HG02973 (cell line): ENCODE measurements at regions not wholly inside any gene's neighbourhood (a gene's known extent, or its start where the extent isn't known, plus 50 kb on each side); places are given as distances from the start of the nearest gene placed in this dataset.

Experiments
- ATAC-seq: cut with Tn5 transposase; IDR thresholded peaks from one replicate; pipeline ENCODE4 v1.9.1; 2021; ENCODE audit warnings: moderate library complexity; ENCODE audit not compliant: unreplicated experiment

DNA sequence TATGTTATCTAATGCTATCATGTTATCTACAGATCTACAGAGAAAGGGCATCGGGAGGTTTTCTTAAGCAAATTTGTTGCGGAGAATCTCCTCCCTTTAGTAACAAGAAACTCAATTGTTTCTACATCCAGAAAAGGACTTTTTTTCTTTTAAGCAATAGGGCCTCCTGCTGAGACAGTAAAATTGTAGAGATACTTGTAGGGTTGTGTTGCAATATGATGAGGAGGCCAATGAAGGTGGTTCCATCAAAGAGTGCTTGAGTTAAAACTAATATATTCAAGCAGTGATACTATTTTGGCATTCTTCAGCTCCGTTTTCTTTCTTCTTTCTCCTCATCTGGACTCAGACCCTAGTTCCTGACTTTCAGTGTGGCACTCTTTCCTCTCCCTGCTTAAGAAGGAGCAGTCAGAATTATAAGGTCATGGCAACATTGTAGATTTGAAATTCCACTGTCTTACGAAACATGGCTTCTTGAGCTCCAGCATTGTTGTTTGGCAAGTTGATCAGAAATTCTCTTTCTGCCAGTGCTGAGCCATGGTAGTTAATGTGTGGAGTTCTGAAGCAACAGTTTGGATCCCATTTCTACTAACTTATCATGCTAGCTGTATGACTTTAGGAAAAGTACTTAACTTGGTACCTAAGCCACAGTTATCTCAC, 202.0 kb upstream of the SLC14A2 start:
- ATAC-seq = no peak

DNA sequence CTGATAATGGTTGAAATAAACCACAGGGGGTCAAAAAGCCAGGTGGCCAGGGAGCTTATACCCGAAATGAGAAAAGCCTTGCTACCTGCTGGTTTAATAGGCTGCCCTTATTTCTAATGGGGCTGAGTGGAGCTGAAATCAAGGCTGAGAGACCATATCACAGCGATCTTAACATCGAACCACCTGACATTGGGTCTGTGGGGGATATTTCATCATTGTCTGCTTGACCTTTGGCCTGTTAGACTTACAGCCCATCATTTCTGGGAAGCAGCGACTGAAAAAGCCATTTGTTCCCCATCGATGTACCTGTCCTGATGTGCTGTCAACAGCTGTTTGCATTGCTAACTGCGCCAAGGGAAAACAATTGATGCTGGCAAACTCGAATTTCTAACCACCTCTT, 199.7 kb upstream of the SLC14A2 start:
- no peak for ATAC-seq

DNA sequence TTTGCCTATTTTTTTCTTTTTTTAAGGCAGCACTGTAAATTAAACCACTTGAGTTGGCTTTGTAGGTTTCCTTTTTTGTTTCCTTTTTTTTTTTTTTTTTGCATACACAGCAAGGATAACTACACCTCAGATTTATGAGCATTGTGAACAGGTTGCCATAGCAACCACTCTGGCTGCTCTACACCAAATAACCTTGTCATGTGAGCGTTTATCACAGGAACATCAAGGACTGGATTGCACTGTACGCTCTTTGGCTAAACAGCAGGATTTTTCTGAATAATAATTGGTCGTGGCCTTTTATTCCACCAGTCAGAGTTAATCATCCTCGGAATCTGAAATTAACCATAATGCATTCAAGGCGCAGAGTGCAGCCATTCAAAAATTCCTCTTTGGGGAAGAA, 199.1 kb upstream of the SLC14A2 start:
- ATAC-seq = no peak

DNA sequence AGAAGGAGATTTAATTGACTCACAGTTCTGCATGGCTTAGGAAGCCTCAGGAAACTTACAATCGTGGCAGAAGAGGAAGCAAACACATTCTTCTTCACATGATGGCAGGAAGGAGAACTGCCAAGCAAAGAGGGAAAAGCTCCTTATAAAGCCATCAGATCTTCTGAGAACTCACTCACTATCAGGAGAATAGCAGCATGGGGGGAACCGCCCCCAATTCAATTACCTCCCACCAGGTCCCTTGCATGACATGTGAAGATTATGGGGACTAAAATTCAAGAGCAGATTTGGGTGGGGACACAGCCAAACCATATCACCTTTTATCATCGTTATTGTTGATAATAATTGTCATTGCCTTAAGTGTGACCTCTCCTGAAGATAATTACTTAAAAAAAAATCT, 197.9 kb upstream of the SLC14A2 start:
- no peak for ATAC-seq

DNA sequence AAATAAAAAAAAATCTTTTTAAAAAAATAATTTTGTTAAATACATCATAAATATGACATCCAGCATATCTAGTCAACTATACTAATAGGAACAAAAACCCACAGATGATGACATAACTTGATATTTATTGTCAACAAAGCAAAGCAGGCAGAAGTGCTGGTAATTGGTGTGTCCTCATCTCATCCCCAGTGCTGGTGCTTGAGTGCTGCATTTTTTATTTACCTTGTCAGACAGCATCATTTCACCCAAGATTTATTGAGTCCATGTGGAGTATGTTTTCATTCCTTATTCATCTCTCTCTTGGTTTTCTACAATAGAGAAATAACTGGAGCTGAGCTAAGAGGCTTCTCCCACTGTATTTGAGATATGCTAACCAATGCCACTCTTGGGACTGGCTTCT, 191.6 kb upstream of the SLC14A2 start:
- ATAC-seq = no peak

DNA sequence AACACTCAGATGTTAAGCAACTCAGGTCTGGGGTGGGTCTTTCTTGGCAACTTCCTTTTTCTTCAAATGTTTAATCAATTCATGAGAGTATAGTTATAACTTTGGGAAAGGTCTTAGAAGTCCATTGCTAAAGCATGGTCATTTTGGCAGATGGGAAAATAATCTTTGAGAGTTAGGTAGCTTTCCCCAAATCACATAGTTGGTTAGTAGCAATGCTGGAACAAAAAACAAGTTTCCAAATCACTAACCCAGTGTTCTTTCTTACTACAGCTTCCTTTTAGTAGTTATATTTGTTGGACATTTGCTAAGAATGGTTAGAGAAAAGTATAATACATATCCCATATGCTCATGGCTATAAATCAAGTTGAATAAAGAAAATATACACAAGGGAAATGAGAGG, 185.2 kb upstream of the SLC14A2 start:
- ATAC-seq = no peak

DNA sequence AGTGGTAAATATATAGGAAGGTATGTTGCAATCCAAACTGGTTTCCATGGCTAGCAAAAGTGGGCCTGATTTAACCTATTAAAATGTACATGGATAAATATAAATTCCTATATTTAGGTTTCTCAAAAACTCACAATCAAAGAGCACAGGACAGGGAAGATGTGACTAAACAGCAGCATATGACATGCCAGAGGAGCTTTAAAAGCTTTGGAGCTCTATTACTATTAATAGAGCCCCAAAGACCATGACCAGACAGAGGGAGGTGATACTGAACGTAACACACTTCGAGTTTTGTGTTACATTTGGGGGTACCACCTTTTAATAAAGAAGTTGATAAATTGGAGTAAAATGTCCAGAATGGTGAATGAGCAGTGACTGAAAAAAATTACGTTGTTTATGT, 179.5 kb upstream of the SLC14A2 start:
- ATAC-seq = no peak

DNA sequence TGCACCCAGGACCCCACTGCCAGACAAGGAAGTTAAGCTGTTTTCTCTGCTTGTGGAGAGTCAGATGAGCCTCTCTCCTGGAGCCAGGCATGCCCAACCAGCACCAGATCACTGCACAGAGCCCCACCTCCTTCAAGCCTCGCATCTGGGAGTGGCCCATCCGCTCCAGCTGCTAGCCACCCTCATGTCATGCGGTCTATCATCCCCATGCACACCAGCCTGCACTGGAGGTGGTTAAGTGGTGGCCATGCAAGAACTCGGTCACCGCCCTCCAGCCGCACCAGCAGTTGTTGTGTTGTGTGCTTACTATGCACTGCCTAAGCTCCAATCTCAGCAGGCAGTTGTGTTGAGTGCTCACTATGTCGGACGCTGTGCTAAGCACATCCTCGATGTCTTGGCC, 177.9 kb upstream of the SLC14A2 start:
- ATAC-seq = no peak

DNA sequence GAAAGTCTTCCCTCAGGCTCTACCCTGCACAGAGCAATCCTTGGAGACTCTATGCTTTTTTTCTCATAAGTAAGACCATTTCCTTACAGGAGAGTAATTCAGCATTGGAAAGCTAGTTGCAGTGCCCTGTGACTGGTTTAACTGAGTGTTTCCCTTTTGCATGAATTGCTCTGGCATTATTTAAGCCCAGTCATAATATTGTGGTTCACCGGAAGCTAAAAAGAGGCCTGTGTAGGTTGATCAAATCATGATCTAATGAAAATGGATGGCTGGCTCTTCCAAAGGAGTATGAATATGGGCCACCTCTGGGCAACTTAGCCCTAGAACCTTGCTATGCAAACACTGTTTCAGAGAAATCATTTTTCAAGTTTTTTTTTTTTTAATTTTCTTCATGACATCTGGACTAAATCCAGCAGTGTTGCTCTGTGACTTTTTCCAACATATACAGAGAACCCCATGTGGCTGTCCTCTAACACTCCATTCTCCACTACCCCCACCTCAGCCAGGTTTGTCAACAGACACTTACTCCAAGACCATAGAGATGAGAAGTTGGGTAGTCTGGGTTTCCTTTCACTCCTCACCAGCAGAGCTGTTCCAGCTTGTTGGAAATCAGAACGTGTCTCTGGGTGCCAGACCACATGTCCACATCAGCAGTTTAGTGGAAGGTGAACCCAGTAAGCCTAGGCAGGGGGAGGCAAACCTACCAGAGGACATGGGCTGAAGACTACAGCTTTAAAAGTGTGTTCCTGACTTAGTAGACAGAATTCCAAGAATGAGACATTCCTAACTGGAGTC, 175.2 kb upstream of the SLC14A2 start:
- ATAC-seq = no peak

DNA sequence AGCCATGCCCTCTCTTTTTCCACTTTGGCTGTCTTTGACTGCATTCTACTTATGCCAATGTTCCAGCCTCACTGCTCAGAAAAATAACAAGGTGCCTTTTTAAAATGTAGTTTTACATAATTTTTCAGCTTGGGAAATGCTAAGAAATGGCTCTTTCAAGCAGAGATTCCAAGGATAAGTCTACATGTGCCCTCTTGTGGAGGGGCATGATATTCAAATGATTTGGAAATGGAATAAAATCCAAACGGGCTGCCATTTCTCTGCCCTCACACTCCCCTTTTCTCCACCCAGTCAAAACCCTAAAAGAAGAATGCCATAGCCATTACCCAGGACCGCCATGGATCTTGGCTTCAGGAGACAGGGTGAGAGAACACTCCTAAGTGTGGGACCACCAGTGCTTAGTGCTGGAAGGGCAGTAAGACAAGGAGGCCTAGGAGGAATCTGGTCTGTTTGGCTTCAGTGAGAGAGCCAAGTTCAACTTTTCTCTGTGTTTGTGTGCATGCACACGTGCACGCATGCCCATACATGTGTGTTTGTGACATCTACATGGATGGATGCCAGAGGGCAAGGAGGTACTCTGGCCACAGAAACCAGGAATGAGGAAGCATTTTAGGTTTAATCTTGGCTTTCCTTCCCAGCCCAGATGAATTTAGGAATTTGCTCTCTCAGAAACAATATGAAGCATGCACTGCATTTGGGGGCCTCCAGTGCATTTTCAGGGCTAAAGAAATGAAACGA, 174.0 kb upstream of the SLC14A2 start:
- no peak for ATAC-seq

DNA sequence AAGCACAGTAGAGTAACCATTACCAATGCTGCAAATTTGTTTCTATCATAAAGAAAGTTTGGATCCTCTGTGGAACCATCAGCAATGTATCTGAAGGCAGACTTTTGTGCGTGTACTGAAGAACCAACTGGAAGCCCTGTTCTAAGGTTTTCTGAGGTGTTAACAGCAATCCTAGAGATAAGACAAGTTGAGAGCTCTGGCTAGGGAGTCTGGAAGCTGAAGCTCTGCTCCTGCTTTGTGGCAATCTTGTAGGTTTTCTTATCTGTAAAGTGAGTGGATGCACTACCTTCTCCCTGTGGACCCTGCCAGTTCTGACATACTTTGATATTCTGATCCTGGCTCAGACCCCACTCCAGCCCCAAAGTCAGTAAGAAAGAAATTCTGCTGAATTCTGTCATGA, 171.2 kb upstream of the SLC14A2 start:
- no peak for ATAC-seq

DNA sequence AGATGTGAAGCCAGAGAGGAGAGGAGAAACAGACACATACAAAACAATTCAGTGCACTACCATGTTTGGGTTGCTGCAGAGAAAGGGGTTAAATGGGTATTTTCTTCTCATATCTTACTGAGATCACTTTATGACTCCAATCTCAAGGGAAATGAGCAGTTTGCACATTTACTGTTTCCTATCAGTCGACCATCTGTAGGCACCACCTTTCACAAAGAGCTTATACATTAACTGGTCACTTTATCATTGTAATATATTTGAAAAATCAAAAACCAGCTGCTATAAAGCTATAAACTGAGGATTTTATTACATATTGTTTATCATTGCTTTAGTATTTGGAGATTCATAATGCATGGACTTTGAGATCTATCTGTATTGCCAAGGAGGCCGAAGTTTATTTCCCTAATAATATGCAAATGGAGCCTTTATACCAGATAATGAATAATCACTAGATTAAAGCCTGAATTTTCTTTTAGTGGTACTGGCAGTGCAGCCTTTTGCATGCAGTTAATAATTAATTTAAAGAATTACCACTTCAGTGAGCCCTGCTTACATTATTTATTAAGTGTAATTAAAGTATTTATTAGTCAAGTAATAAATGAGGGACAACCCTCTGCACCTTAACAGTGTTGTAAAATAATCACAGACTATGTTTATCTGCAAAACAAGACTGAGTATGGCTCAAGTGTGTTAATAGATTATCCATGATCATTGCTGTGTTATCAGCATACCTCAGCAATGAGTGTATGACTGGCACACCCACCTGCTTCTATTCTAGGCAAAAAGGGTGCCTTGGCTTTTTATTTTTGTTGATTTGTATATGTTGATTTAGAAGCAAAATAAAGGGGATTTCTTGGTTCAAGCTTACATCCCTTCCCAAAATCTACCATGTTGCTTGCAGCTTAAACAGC, 167.7 kb upstream of the SLC14A2 start:
- ATAC-seq = no peak

DNA sequence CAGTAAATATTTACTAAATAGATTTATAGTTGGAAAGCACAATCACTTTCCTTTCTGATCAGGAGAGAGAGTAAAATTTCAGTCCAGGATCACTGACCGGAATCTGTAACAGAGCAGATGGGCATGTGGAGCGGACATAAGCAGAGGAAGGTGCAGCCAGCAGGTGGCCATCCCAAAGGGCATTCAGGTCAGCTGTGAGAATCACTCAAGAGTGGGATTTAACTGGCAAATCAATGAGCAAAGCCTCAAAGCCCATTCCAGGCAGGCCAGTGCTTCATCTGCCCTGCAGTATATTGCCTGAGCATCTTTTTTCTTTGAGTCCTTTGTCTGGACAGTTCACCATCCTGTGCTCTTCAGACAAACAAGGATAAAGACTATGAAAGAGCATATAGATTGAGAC, 166.4 kb upstream of the SLC14A2 start:
- no peak for ATAC-seq

DNA sequence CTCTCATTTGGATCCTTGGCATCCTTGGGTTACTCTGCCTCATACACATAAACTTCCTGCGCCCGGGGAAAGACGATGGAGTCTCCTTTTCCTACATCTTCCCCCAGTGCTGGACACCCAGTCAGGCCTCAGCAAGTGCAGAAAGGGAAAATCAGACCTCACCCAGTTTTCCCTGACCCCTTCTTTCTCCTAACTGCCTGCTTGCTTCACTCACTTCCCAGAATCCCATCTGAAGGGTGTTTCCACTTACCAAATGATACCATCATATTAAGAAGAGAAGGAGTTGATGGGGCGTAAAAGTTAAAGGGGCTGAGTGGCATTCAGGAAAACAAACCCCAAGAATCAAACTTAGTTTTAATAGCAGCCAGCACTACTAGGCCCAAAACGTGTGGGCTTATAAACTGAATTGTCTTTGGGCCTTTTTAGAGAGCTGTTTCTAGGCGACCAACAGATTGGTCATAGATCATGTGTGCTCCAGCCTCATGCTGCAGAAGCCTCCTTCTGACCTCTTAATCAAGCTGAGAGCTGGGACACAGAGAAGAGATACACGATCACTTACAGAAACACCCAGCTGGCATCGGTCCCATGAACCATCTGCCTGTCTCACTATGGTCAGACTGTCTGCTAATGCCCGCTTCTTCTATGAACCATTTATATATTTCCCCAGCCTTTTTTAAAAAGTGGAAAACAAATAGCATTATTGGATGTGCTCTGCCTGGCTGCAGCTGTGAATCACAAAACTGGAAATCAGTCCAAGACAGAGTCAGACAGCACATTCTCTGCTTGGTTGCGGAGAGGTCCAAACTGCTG, 165.7 kb upstream of the SLC14A2 start:
- ATAC-seq = no peak

DNA sequence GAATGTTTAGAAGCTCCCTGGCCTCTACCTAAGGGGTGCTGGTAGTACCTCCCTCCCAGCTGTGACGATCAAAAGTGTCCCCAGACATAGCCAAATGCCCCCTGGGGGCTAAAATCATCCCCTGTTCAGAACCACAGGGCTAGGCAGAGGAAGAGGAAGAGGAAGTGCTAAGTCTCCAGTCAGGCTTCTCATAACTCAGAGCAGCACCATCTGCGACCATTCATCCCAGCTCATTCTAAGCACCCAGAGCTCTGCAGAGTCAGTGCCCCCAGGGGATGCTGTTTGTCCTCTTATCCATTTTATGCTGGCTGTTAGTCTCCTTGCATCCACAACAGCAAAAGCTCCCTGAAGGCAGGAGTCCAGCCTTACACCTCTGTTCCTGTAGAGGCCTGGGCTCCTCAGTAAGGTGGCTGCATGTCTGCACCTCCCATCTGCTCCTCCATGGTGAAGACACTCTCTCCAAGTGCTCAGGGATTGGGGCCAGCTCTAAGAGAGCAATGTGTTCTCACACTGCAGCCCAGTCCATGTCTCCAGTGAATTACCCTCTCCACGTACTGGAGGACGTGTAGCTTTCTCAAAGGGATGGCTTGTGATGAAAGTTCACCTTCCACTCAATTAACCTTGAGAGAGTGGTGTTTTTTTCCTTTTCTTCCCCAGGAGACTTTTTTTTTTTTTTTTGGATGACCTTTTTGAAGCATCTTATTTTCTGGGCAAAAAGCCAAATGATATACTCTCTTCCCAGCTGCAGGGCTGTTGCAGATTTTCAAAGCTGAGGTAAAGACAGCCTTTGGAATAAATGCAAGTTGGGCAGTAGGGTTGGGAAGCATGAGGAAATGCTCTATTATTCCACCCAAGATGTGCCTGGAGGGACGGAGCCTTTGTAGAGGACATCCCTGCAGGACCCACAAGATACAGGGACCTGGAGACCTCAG, 158.9 kb upstream of the SLC14A2 start:
- no peak for ATAC-seq

DNA sequence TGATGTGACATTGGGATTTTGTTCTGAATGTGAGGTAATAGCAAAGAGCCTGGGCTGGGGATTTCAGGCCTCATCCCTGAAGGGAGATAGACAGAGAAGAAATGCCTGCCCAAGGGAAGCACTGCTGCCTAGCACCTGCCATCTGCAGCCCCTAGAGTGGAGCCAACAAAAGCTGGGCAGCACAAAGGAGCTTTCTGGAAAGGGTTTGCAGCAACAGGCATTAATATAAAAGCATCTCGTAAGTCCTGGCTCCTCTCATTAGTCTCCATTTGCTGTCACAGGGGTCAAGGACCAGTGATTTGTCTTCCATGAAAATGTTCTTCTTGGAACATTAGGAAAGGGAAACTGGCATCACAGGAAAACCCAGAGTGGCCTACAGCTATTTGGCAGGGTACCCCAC, 157.2 kb upstream of the SLC14A2 start:
- ATAC-seq = no peak

DNA sequence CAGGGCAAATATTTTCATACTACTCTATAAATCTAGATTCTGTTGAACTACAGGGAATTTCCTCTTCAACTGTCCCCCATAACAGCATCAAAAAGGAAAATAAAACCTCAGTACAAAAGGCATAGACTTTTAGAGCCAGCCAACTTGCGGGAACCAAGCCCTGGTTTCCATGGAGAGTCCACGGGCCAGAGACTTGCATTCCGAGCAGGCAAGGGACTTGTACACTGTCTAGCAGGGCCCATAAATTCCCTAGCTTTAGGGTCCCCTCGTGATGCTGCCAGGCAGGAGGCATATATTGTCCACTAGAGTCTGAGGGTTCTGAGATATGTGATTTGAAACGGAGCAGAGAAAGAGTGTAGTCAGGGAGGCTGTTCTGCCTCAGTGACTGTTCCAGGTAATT, 153.1 kb upstream of the SLC14A2 start:
- no peak for ATAC-seq

DNA sequence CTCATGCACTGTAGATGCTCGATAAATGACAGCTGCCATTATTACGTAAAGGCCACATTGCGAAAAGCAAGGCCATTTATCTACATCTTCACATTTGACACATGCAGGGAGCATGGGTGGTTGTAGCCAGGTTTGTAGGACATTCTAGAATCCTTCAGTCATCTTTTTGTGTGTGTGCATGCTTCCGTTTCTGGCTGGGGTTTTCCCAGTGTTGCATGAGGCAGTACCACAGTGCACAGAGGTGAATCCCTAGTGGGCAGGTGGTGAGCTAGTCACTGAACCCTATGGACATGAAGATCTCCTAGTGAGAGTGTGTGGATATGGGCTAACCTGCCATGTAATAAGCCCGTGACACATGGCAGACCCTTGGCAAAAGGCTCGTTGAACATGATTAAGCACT, 151.8 kb upstream of the SLC14A2 start:
- no peak for ATAC-seq

DNA sequence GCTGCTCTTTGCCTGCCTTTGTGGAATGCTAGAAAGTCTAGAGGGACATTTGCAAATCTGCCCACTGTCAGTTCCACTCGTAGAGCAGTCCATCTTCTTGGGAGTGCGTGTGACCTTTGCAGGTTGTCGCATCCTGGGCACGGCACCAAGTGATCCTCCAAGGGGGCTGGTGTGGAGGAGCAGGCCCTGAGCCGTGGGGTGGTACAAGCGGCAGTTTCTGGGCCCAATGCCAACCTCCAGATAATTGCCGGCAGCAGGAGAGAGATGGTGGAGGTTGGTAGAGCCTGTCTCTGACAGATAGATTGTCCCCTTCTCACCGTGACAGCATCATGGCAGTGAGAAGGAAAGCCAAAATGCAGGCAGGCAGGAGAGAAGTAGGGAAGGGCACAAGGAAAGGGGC, 150.7 kb upstream of the SLC14A2 start:
- no peak for ATAC-seq
